Endothelial cell of umbilical vein (primary cell): ENCODE measurements at regions not wholly inside any gene's neighbourhood (a gene's known extent, or its start where the extent isn't known, plus 50 kb on each side); places are given as distances from the start of the nearest gene placed in this dataset.

ENCODE experiments used
- BruUV-seq: library from RNA; stranded (reverse); fragments of 400-500 nt; replicated peaks from 2 replicates; lab custom pipeline; 2021; lab: Mats Ljungman, UMichigan
- CTCF ChIA-PET: fragments of 300-600, 350-600 bp; sonication (Branson Sonifier 250); formaldehyde crosslinking; loops from one replicate; lab custom pipeline; 2021; ENCODE audit warnings: antibody characterized with exemption, inconsistent platforms; lab: Charles Lee
- POLR2A ChIA-PET: fragments of 300-600, 350-600 bp; sonication (Branson Sonifier 250); formaldehyde crosslinking; loops from one replicate; lab custom pipeline; 2021; ENCODE audit warnings: antibody characterized with exemption, inconsistent platforms; lab: Charles Lee
- DNase-seq: peaks from one replicate; pipeline ENCODE4 v3.0.0-alpha.2; 2011; ENCODE audit warnings: low read depth, low spot score
- FAIRE-seq: peaks from 2 replicates; lab custom pipeline; 2011; peaks lifted over from hg19 to GRCh38; lab: Jason Lieb, UNC
- H2AFZ ChIP-seq: 2 replicates; pipeline ENCODE4 v1.6.0; 2012; ENCODE audit warnings: low read depth, low read length, control low read depth, inconsistent platforms
- H3K27ac ChIP-seq: 2 replicates; pipeline ENCODE4 v1.5.1; 2011; ENCODE audit warnings: low read depth, mild to moderate bottlenecking, control low read depth, low read length, moderate library complexity; ENCODE audit not compliant: insufficient read depth
- H3K27me3 ChIP-seq, 2 experiments: 2 replicates each; pipeline versions ENCODE4 v1.6.0 to v1.6.1; 2011; ENCODE audit warnings: low read length in 2 of 2, mixed read lengths in 1 of 2; ENCODE audit not compliant: control insufficient read depth in 2 of 2, insufficient read depth in 2 of 2
- H3K36me3 ChIP-seq, 2 experiments: 2 replicates in 1 of 2; 3 replicates in 1 of 2; pipeline ENCODE4 v1.5.1; 2011; ENCODE audit warnings: low read length in 2 of 2, mild to moderate bottlenecking in 1 of 2, moderate library complexity in 1 of 2; ENCODE audit not compliant: control insufficient read depth in 2 of 2, insufficient read depth in 2 of 2; ENCODE audit errors: extremely low read depth in 1 of 2
- H3K4me1 ChIP-seq: 3 replicates; pipeline ENCODE4 v1.5.1; 2011; ENCODE audit warnings: mild to moderate bottlenecking, low read length; ENCODE audit not compliant: control insufficient read depth, insufficient read depth; ENCODE audit errors: extremely low read depth
- H3K4me2 ChIP-seq: 2 replicates; pipeline ENCODE4 v1.6.1; 2011; ENCODE audit warnings: low read length, control low read depth, mixed read lengths; ENCODE audit not compliant: insufficient read depth
- H3K4me3 ChIP-seq, 3 experiments: fragments of 200-600 bp in 1 of 3; sonication (generic), shearing (Covaris generic) in 1 of 3; replicated peaks in 1 of 3; 2 replicates each; pipeline ENCODE4 v1.5.1; 2011 to 2016; ENCODE audit warnings: control low read depth in 3 of 3, low read length in 3 of 3, mild to moderate bottlenecking in 2 of 3, inconsistent platforms in 1 of 3, low read depth in 1 of 3, moderate library complexity in 1 of 3; ENCODE audit not compliant: insufficient read depth in 1 of 3
- H3K79me2 ChIP-seq: 2 replicates; pipeline ENCODE4 v1.6.0; 2012; ENCODE audit warnings: low read length, inconsistent platforms; ENCODE audit not compliant: control insufficient read depth, insufficient read depth
- H3K9ac ChIP-seq: replicated peaks from 2 replicates; pipeline ENCODE3; 2011; ENCODE audit warnings: low read length, control low read depth; ENCODE audit not compliant: insufficient read depth; ENCODE audit errors: extremely low read depth
- H3K9me1 ChIP-seq: replicated peaks from 3 replicates; pipeline ENCODE4 v1.6.0; 2011; ENCODE audit warnings: mild to moderate bottlenecking, low read length; ENCODE audit not compliant: control insufficient read depth, insufficient read depth; ENCODE audit errors: extremely low read depth
- H3K9me3 ChIP-seq: replicated peaks from 2 replicates; pipeline ENCODE4 v1.5.1; 2012; ENCODE audit warnings: low read length, inconsistent platforms; ENCODE audit not compliant: control insufficient read depth, insufficient read depth
- H4K20me1 ChIP-seq: replicated peaks from 2 replicates; pipeline ENCODE3; 2011; ENCODE audit warnings: mild to moderate bottlenecking, low read length; ENCODE audit not compliant: control insufficient read depth, insufficient read depth; ENCODE audit errors: extremely low read depth
- EZH2 ChIP-seq: IDR thresholded peaks from 2 replicates; pipeline ENCODE4 v1.6.1; 2012; ENCODE audit warnings: borderline replicate concordance, low read depth, mild to moderate bottlenecking, moderate library complexity, low read length, inconsistent platforms; ENCODE audit not compliant: severe bottlenecking
- FOS ChIP-seq: IDR thresholded peaks from 2 replicates; pipeline ENCODE4 v1.6.1; 2011; ENCODE audit warnings: mild to moderate bottlenecking, low read length, moderate library complexity, borderline replicate concordance; ENCODE audit not compliant: insufficient read depth
- GATA2 ChIP-seq: IDR thresholded peaks from 2 replicates; pipeline ENCODE4 v1.7.0; 2011; ENCODE audit warnings: low read depth, mild to moderate bottlenecking, moderate library complexity, mixed read lengths, low read length; ENCODE audit not compliant: insufficient read length, insufficient read depth
- JUN ChIP-seq: IDR thresholded peaks from 2 replicates; pipeline ENCODE4 v1.6.1; 2011; ENCODE audit warnings: borderline replicate concordance, low read depth; ENCODE audit not compliant: insufficient read length, insufficient read depth
- MYC ChIP-seq: IDR thresholded peaks from one replicate; pipeline ENCODE4 v1.6.1; 2011; ENCODE audit warnings: mild to moderate bottlenecking, low read depth, low read length
- POLR2A ChIP-seq: IDR thresholded peaks from 2 replicates; pipeline ENCODE4 v1.6.1; 2012; ENCODE audit warnings: low read depth, mild to moderate bottlenecking, control low read depth, low read length
- POLR2AphosphoS5 ChIP-seq: IDR thresholded peaks from 2 replicates; pipeline ENCODE4 v1.6.1; 2012; ENCODE audit warnings: low read depth, mild to moderate bottlenecking, control low read depth, low read length, moderate library complexity; ENCODE audit not compliant: insufficient read depth
- dilution Hi-C: fragments of 300-500 bp; cut with MboI; formaldehyde crosslinking; loops from one replicate; pipeline ENCODE4 v1.15.0; 2019; ENCODE audit warnings: low sequenced_read_pairs; ENCODE audit not compliant: extremely low pct_ligation_motif_present
- intact Hi-C: fragments of 100-400 bp; cut with micrococcal nuclease; formaldehyde crosslinking; loops from one replicate; pipeline ENCODE4 v1.10.0; 2022
- TF ChIP-seq, protein P1 (sequence below): IDR thresholded peaks from 2 replicates; pipeline ENCODE4 v1.6.1; 2011; ENCODE audit not compliant: insufficient read depth, insufficient read length
- TF ChIP-seq, protein P2 (sequence below), 2 donors: IDR thresholded peaks; 1 replicate in 1 of 2; 2 replicates in 1 of 2; pipeline ENCODE4 v1.5.1; 2011; ENCODE audit warnings: low read length in 2 of 2, mild to moderate bottlenecking in 2 of 2, moderate library complexity in 2 of 2, control low read depth in 1 of 2, inconsistent platforms in 1 of 2, low read depth in 1 of 2; ENCODE audit not compliant: insufficient read depth in 1 of 2; ENCODE audit errors: extremely low read depth in 1 of 2

DNA sequence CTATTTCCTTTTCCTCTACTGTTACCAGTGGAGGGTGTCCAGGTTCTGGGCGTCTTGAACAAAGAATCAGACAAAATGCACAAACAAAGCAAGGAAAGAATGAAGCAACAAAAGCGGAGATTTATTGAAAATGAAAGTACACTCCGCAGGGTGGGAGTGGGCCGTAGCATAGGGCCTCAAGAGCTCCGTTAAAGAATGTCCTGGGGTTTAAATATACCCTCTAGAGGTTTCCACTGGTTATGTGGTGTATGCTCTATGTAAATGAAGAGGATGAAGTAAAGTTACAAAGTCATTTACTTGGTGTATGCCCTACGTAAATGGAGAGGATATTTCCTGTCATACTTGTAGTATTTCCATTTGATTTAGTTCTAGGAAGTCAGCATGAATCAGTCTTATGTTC is 113.5 kb upstream of the MRPS30 start:
- dilution Hi-C loops (no loop called here), intact Hi-C loops (no loop called here)
- Histone ChIP-seq H3K9me3 (no peaks in the 10 kb centered on the region), H3K9ac (no peak overlapping the region), H3K4me1 (no peaks in the 10 kb centered on the region), H3K27me3 (no peaks in the 10 kb centered on the region), H3K36me3 (no peaks in the 10 kb centered on the region), H3K27ac (no peak overlapping the region), H3K4me3 (no peak overlapping the region), H3K4me2 (no peak overlapping the region), H3K79me2 (no peaks in the 10 kb centered on the region), H3K9me1 (no peaks in the 10 kb centered on the region), H2AFZ (no peak overlapping the region), H4K20me1 (no peaks in the 10 kb centered on the region)
- DNase-seq (no peak), FAIRE-seq (no peak)
- BruUV-seq, result no TSS peak
- TF ChIP-seq EZH2, result no peak
- TF ChIP-seq, protein P1, sequence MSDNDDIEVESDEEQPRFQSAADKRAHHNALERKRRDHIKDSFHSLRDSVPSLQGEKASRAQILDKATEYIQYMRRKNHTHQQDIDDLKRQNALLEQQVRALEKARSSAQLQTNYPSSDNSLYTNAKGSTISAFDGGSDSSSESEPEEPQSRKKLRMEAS, result no peak
- TF ChIP-seq, protein P2, sequence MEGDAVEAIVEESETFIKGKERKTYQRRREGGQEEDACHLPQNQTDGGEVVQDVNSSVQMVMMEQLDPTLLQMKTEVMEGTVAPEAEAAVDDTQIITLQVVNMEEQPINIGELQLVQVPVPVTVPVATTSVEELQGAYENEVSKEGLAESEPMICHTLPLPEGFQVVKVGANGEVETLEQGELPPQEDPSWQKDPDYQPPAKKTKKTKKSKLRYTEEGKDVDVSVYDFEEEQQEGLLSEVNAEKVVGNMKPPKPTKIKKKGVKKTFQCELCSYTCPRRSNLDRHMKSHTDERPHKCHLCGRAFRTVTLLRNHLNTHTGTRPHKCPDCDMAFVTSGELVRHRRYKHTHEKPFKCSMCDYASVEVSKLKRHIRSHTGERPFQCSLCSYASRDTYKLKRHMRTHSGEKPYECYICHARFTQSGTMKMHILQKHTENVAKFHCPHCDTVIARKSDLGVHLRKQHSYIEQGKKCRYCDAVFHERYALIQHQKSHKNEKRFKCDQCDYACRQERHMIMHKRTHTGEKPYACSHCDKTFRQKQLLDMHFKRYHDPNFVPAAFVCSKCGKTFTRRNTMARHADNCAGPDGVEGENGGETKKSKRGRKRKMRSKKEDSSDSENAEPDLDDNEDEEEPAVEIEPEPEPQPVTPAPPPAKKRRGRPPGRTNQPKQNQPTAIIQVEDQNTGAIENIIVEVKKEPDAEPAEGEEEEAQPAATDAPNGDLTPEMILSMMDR (IDR thresholded peaks at IDR 0.05; ENCODE audit: extremely low read depth in 1 of 2, insufficient read depth in 1 of 2, low read depth in 1 of 2, low read length in 2 of 2), result no peak
- no peak for TF ChIP-seq JUN
- no peak for TF ChIP-seq FOS
- TF ChIP-seq GATA2, result no peak
- no peak for TF ChIP-seq MYC
- TF ChIP-seq POLR2A, result no peak
- no peak for TF ChIP-seq POLR2AphosphoS5
- CTCF ChIA-PET, result no interaction called here
- POLR2A ChIA-PET, result no interaction called here
